Mesothelial cell of epicardium (in vitro differentiated cells): ENCODE measurements at regions not wholly inside any gene's neighbourhood (a gene's known extent, or its start where the extent isn't known, plus 50 kb on each side); places are given as distances from the start of the nearest gene placed in this dataset.

Experiments used
- DNase-seq, 2 experiments: peaks; one replicate each; pipeline ENCODE4 v3.0.0; 2021; ENCODE audit warnings: low spot score in 2 of 2; ENCODE audit not compliant: unreplicated experiment in 2 of 2
- H3K27ac Mint-ChIP-seq: 2 replicates; pipeline ENCODE4 v1.8.0; 2021; ENCODE audit warnings: mixed read lengths
- H3K27me3 Mint-ChIP-seq: 2 replicates; pipeline ENCODE4 v1.8.0; 2021; ENCODE audit warnings: low read depth, mixed read lengths
- H3K36me3 Mint-ChIP-seq: 2 replicates; pipeline ENCODE4 v1.8.0; 2021; ENCODE audit warnings: mixed read lengths
- H3K4me1 Mint-ChIP-seq: 2 replicates; pipeline ENCODE4 v1.8.0; 2021; ENCODE audit warnings: mixed read lengths
- H3K4me3 Mint-ChIP-seq: 2 replicates; pipeline ENCODE4 v1.8.0; 2021; ENCODE audit warnings: mild to moderate bottlenecking, moderate library complexity, mixed read lengths
- H3K9me3 Mint-ChIP-seq: 2 replicates; pipeline ENCODE4 v1.8.0; 2021; ENCODE audit warnings: mixed read lengths
- CTCF ChIP-seq: fragments of 200-600 bp; sonication (generic); IDR thresholded peaks from one replicate; pipeline ENCODE4 v1.5.0; 2021; ENCODE audit warnings: antibody characterized with exemption; ENCODE audit not compliant: unreplicated experiment

- peaks cover 17% of the 10 kb centered on the region for H3K9me3 Mint-ChIP-seq
- TF ChIP-seq CTCF = no peak
- no peak for DNase-seq
- H3K36me3 Mint-ChIP-seq = peaks cover 3% of the 10 kb centered on the region
- no peak overlapping the region for H3K4me3 Mint-ChIP-seq
- peak overlapping the region; percentile 97 for H3K27ac Mint-ChIP-seq
- peaks cover 21% of the 10 kb centered on the region for H3K4me1 Mint-ChIP-seq
- H3K27me3 Mint-ChIP-seq = peaks cover 5% of the 10 kb centered on the region
Observed at GRCh38 chr5:3309538-3309937, 286.1 kb upstream of the IRX1 start.

GRCh38 chr5:3307982-3308621, 287.5 kb upstream of the IRX1 start:
- Mint-ChIP-seq H3K27ac (no peak overlapping the region), H3K9me3 (peaks cover 12% of the 10 kb centered on the region), H3K36me3 (peaks cover 3% of the 10 kb centered on the region), H3K27me3 (peaks cover 2% of the 10 kb centered on the region), H3K4me1 (peaks cover 31% of the 10 kb centered on the region), H3K4me3 (no peak overlapping the region)
- DNase-seq = no peak
- TF ChIP-seq CTCF = no peak

DNA sequence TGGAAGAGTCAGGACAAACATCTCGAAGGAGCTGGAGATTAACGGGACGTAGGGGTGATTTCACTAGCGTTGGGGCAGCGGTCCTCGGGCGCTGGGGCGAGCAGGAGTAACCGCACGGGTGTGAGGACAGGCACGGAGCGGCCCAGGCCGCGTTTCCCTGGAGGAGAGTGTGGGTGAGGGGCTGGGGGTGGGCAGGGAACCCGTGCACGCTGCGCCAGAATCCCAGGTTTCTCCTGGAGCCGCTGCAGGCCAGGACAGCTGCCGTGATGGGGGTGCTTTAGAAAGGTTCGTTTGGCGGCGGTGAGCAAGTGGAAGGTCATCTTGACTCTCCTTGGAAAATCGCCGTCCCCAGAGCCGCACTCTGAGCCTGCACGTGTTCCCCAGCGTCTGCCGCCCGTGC, 290.2 kb upstream of the IRX1 start:
- H3K4me3 Mint-ChIP-seq = no peak overlapping the region
- no peak for DNase-seq
- no peak for TF ChIP-seq CTCF
- peaks cover 2% of the 10 kb centered on the region for H3K27me3 Mint-ChIP-seq
- peaks cover 3% of the 10 kb centered on the region for H3K36me3 Mint-ChIP-seq
- H3K27ac Mint-ChIP-seq = no peak overlapping the region
- peaks cover 4% of the 10 kb centered on the region for H3K9me3 Mint-ChIP-seq
- H3K4me1 Mint-ChIP-seq = peaks cover 33% of the 10 kb centered on the region

DNA sequence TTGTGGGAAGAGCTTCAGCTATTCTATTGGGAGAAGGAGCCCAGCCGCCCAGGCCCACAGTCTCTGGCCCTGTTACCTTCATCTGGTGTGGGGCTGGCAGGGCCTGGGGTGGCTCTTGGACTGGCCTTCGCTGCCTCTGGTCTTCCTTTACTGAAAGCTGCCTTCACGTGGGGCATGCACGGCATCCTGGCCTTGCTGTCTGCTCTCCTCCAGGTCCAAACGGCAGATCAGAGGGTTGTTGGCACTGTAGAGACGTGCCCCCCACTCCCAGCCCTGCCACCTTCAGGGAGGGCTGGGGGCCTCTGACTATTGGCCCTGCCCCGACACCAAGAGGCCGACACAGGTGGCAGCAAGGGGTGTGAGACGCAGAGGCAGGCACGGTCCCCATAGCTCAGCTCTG, 291.3 kb upstream of the IRX1 start:
- DNase-seq = no peak
- TF ChIP-seq CTCF = no peak
- Mint-ChIP-seq H3K27ac (peak overlapping the region; percentile 7), H3K9me3 (peaks cover 4% of the 10 kb centered on the region), H3K27me3 (peaks cover 2% of the 10 kb centered on the region), H3K4me3 (no peak overlapping the region), H3K4me1 (peaks cover 29% of the 10 kb centered on the region), H3K36me3 (peaks cover 3% of the 10 kb centered on the region)

DNA sequence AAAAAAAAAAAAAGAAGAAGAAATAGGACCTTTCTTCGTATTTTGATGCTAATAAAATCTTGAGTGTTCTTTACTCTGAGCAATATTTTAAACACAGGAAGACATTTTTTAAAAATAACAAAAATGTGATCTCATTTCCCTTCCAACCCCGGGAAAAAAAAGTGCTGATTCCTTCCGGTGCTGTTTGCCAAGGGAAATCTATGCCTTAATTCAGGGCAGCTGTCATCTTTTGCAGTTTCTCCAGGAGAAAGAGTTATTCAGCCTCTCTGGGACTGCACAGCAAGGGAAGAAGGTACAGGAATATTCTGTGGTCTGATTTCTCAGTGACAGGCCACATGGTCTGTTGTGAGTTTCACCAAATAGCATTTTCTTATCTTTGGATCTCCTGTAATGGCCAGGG, 291.9 kb upstream of the IRX1 start:
- H3K27me3 Mint-ChIP-seq = peaks cover 2% of the 10 kb centered on the region
- no peak for TF ChIP-seq CTCF
- peaks cover 29% of the 10 kb centered on the region for H3K4me1 Mint-ChIP-seq
- peaks cover 3% of the 10 kb centered on the region for H3K36me3 Mint-ChIP-seq
- H3K27ac Mint-ChIP-seq = peak overlapping the region; percentile 7
- peaks cover 4% of the 10 kb centered on the region for H3K9me3 Mint-ChIP-seq
- DNase-seq = no peak
- no peak overlapping the region for H3K4me3 Mint-ChIP-seq

GRCh38 chr5:3302228-3302627, 293.4 kb upstream of the IRX1 start:
- Mint-ChIP-seq H3K27me3 (peaks cover 2% of the 10 kb centered on the region), H3K36me3 (peaks cover 3% of the 10 kb centered on the region), H3K4me3 (no peak overlapping the region), H3K4me1 (peaks cover 29% of the 10 kb centered on the region), H3K9me3 (peaks cover 4% of the 10 kb centered on the region), H3K27ac (peak overlapping the region; percentile 67)
- TF ChIP-seq CTCF = no peak
- DNase-seq = no peak
